Stomach (tissue), 4 donors: ENCODE measurements at regions not wholly inside any gene's neighbourhood (a gene's known extent, or its start where the extent isn't known, plus 50 kb on each side); places are given as distances from the start of the nearest gene placed in this dataset.

Experiments used
- POLR2A ChIP-seq, 4 donors: fragments of 450-650 bp; IDR thresholded peaks; one replicate each; pipeline ENCODE4 v1.6.1; 2016; ENCODE audit warnings: antibody characterized with exemption in 4 of 4, control low read depth in 2 of 4, mild to moderate bottlenecking in 1 of 4, moderate library complexity in 1 of 4
- TF ChIP-seq, protein P1 (sequence below), 7 experiments: fragments of 450-650 bp in 4 of 7; fragments of 200-600 bp in 3 of 7; sonication (generic) in 3 of 7; IDR thresholded peaks; one replicate each; pipeline ENCODE4 v1.5.1; 2016 to 2019; ENCODE audit warnings: antibody characterized with exemption in 7 of 7, control low read depth in 2 of 7, mild to moderate bottlenecking in 1 of 7

DNA sequence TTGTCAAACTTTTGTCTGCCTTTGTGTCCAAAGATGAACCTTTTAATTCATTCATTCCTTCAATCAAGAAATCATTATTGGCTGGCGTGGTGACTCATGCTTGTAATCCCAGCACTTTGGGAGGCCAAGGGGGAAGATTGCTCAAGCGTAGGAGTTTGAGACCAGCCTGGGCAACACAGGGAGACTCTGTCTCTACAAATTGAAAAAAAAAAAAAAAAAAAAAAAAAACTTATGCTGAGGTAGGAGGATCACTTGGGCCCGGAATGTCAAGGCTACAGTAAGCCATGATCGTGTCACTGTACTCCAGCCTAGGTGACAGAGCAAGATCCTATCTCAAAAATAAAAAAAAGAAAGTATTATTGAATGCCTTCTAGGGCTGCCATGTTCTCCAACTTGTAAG lies 51.3 kb upstream of the CXADR start:
- TF ChIP-seq, protein P1, sequence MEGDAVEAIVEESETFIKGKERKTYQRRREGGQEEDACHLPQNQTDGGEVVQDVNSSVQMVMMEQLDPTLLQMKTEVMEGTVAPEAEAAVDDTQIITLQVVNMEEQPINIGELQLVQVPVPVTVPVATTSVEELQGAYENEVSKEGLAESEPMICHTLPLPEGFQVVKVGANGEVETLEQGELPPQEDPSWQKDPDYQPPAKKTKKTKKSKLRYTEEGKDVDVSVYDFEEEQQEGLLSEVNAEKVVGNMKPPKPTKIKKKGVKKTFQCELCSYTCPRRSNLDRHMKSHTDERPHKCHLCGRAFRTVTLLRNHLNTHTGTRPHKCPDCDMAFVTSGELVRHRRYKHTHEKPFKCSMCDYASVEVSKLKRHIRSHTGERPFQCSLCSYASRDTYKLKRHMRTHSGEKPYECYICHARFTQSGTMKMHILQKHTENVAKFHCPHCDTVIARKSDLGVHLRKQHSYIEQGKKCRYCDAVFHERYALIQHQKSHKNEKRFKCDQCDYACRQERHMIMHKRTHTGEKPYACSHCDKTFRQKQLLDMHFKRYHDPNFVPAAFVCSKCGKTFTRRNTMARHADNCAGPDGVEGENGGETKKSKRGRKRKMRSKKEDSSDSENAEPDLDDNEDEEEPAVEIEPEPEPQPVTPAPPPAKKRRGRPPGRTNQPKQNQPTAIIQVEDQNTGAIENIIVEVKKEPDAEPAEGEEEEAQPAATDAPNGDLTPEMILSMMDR (IDR thresholded peaks at IDR 0.05), result no peak
- TF ChIP-seq POLR2A (IDR thresholded peaks at IDR 0.05), result no peak
